IMR-90 (cell line): ENCODE measurements at regions not wholly inside any gene's neighbourhood (a gene's known extent, or its start where the extent isn't known, plus 50 kb on each side); places are given as distances from the start of the nearest gene placed in this dataset.
A peak's percentile ranks its signal among the peaks of the same experiment; 100 is the strongest.

ENCODE experiments used
- ATAC-seq: fragments of 200-7000 bp; cut with Tn5 transposase; 2 replicates; pipeline ENCODE4 v1.9.1; 2020; ENCODE audit warnings: low read depth, mild to moderate bottlenecking, moderate library complexity
- BruUV-seq: library from RNA; stranded (reverse); fragments of 400-500 nt; replicated peaks from 2 replicates; lab custom pipeline; 2021; lab: Mats Ljungman, UMichigan
- CTCF ChIA-PET: fragments of 300-600 bp; formaldehyde crosslinking; extraction: SDS; loops from one replicate; lab custom pipeline; 2021; ENCODE audit warnings: antibody characterized with exemption; lab: Yijun Ruan, JAX
- POLR2A ChIA-PET: fragments of 300-600 bp; sonication (Branson Sonifier 250); formaldehyde crosslinking; loops from one replicate; lab custom pipeline; 2022; ENCODE audit warnings: antibody characterized with exemption; ENCODE audit not compliant: unreplicated experiment; lab: Charles Lee
- DNase-seq: peaks from one replicate; pipeline ENCODE4 v3.0.0; 2013
- H2AFZ ChIP-seq: replicated peaks from 2 replicates; pipeline ENCODE3; 2013; ENCODE audit warnings: low read length, mild to moderate bottlenecking; ENCODE audit not compliant: poor library complexity
- H2AK5ac ChIP-seq: 2 replicates; pipeline ENCODE4 v1.6.1; 2013; ENCODE audit warnings: low read depth, low read length, inconsistent platforms
- H2AK9ac ChIP-seq: replicated peaks from 2 replicates; pipeline ENCODE3; 2013; ENCODE audit warnings: mild to moderate bottlenecking, low read depth, low read length, moderate library complexity; ENCODE audit not compliant: poor library complexity
- H2BK120ac ChIP-seq: 2 replicates; pipeline ENCODE4 v1.6.1; 2013; ENCODE audit warnings: low read depth, low read length, inconsistent platforms
- H2BK15ac ChIP-seq: 3 replicates; pipeline ENCODE4 v1.6.1; 2013; ENCODE audit warnings: low read depth, low read length, inconsistent platforms
- H2BK20ac ChIP-seq: 2 replicates; pipeline ENCODE4 v1.6.1; 2013; ENCODE audit warnings: low read depth, mild to moderate bottlenecking, inconsistent platforms, low read length, moderate library complexity
- H2BK5ac ChIP-seq: 2 replicates; pipeline ENCODE4 v1.6.1; 2013; ENCODE audit warnings: mild to moderate bottlenecking, low read depth, low read length, inconsistent platforms; ENCODE audit not compliant: poor library complexity, severe bottlenecking
- H3K14ac ChIP-seq: replicated peaks from 2 replicates; pipeline ENCODE4 v1.6.1; 2013; ENCODE audit warnings: low read depth, low read length, inconsistent platforms
- H3K18ac ChIP-seq: 2 replicates; pipeline ENCODE4 v1.6.1; 2013; ENCODE audit warnings: low read depth, low read length, control low read depth
- H3K23ac ChIP-seq: 2 replicates; pipeline ENCODE4 v1.6.1; 2013; ENCODE audit warnings: low read depth, low read length, inconsistent platforms
- H3K27ac ChIP-seq: 2 replicates; pipeline ENCODE4 v1.5.1; 2013; ENCODE audit warnings: mild to moderate bottlenecking, control low read depth, low read length; ENCODE audit not compliant: insufficient read depth
- H3K27me3 ChIP-seq: 2 replicates; pipeline ENCODE4 v1.6.1; 2013; ENCODE audit warnings: low read length; ENCODE audit not compliant: control insufficient read depth, insufficient read depth
- H3K36me3 ChIP-seq: 2 replicates; pipeline ENCODE4 v1.6.1; 2013; ENCODE audit warnings: low read length, mixed read lengths; ENCODE audit not compliant: control insufficient read depth, insufficient read depth
- H3K4ac ChIP-seq: 2 replicates; pipeline ENCODE4 v1.6.1; 2013; ENCODE audit warnings: low read depth, low read length, inconsistent platforms
- H3K4me1 ChIP-seq: 2 replicates; pipeline ENCODE4 v1.6.1; 2013; ENCODE audit warnings: low read length, mixed read lengths; ENCODE audit not compliant: control insufficient read depth, insufficient read depth
- H3K4me2 ChIP-seq: 2 replicates; pipeline ENCODE4 v1.6.1; 2013; ENCODE audit warnings: low read depth, mild to moderate bottlenecking, control low read depth, low read length, moderate library complexity
- H3K4me3 ChIP-seq: 2 replicates; pipeline ENCODE4 v1.5.1; 2013; ENCODE audit warnings: low read depth, mild to moderate bottlenecking, control low read depth, low read length, moderate library complexity; ENCODE audit not compliant: insufficient read depth
- H3K56ac ChIP-seq: 2 replicates; pipeline ENCODE4 v1.6.1; 2013; ENCODE audit warnings: low read length, inconsistent platforms; ENCODE audit not compliant: insufficient read depth; ENCODE audit errors: extremely low read depth
- H3K79me1 ChIP-seq, 2 experiments: 2 replicates each; pipeline ENCODE4 v1.6.1; 2013; ENCODE audit warnings: low read length in 2 of 2, inconsistent platforms in 1 of 2, low read depth in 1 of 2
- H3K9ac ChIP-seq: 2 replicates; pipeline ENCODE4 v1.6.1; 2013; ENCODE audit warnings: low read depth, low read length, control low read depth
- H3K9me1 ChIP-seq: 2 replicates; pipeline ENCODE4 v1.6.1; 2013; ENCODE audit warnings: low read length, inconsistent platforms; ENCODE audit not compliant: insufficient read depth
- H3K9me3 ChIP-seq: 2 replicates; pipeline ENCODE4 v1.6.1; 2013; ENCODE audit warnings: low read length; ENCODE audit not compliant: control insufficient read depth, insufficient read depth
- H4K20me1 ChIP-seq: 2 replicates; pipeline ENCODE4 v1.6.1; 2013; ENCODE audit warnings: low read length, inconsistent platforms; ENCODE audit not compliant: insufficient read depth
- H4K5ac ChIP-seq: 2 replicates; pipeline ENCODE4 v1.6.1; 2013; ENCODE audit warnings: mild to moderate bottlenecking, low read depth, low read length, control low read depth
- H4K8ac ChIP-seq, 2 experiments: 2 replicates each; pipeline ENCODE4 v1.6.1; 2013; ENCODE audit warnings: low read depth in 2 of 2, low read length in 2 of 2, control low read depth in 1 of 2, inconsistent platforms in 1 of 2
- H4K91ac ChIP-seq: 2 replicates; pipeline ENCODE4 v1.6.1; 2013; ENCODE audit warnings: low read depth, low read length, inconsistent platforms; ENCODE audit not compliant: insufficient read depth
- CHD1 ChIP-seq: IDR thresholded peaks from 2 replicates; pipeline ENCODE4 v1.6.1; 2012; ENCODE audit warnings: low read depth, low read length, improper control_type of control experiment
- FOS ChIP-seq: fragments of 150-350 bp; IDR thresholded peaks from 2 replicates; pipeline ENCODE4 v1.6.1; 2016; ENCODE audit warnings: low read depth, low read length
- SMC3 ChIP-seq: fragments of 150-350 bp; IDR thresholded peaks from 2 replicates; pipeline ENCODE4 v1.6.1; 2016; ENCODE audit warnings: low read depth, mild to moderate bottlenecking, antibody characterized with exemption, low read length, moderate library complexity
- WGBS, 2 experiments: methylation state at CpG; one replicate each; pipeline versions ENCODE4 v1.1.5 to v1.1.7; 2013; ENCODE audit warnings: missing lambda C conversion rate in 2 of 2; ENCODE audit not compliant: insufficient read length in 1 of 2; ENCODE audit errors: extremely low coverage in 2 of 2; 5-methylcytosine and 5-hydroxymethylcytosine counted together
- dilution Hi-C: fragments of 300-500 bp; cut with HindIII; formaldehyde crosslinking; loops from one replicate; pipeline ENCODE4 v1.14.3; 2018; ENCODE audit warnings: low sequenced_read_pairs; ENCODE audit not compliant: unreplicated experiment
- in situ Hi-C: fragments of 300-500 bp; cut with MboI; formaldehyde crosslinking; loops from 3 replicates; pipeline ENCODE4 v1.14.3; 2019; ENCODE audit warnings: low sequenced_read_pairs, inconsistent platforms, mixed read lengths
- intact Hi-C: fragments of 100-400 bp; cut with micrococcal nuclease; formaldehyde crosslinking; loops from 2 replicates; pipeline ENCODE4 v1.10.0; 2022

DNA sequence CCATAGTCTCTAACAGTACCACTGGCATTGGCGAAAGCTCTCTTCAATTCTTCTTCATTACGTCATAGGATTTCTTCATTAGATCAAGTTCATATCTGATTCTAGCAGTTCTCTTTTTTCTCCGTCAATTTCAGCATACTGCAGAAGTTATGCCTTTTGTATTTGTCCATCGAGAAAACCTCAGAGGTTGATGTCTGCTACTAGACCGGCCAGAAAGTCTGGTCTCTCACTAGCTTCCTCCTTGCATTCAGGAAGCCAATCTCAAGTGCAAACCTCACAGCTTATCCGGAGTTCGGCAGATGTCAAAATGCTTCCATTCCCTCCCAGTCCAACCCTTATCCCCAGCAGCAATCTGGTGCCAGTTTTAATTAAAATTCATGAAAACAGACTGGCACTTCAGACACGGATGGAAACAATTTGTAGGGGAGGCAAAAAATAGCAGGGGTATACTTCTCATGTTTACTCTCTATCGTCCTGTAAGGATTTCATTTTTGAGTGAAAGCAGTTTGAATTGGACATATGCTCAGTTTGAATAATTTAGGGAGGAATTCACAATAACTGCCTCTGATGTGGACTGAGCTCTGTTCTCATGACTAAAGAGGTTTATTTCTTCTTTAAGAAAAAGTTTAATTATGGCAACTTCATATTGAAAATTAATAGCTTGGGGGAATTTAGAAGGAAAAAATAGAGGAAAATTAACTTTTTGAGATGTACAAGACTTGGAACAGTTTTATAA lies 56.4 kb upstream of the TMC1 start:
- BruUV-seq: no TSS peak
- Histone ChIP-seq H2BK5ac (no peak overlapping the region), H2BK120ac (0 out of 2 replicates have a peak overlapping the region, but pooled peaks have one; percentile 66), H3K9me3 (no peaks in the 10 kb centered on the region), H2BK15ac (peak overlapping the region; percentile 70; the same call in 1 of the 3 replicates), H3K36me3 (no peaks in the 10 kb centered on the region), H3K23ac (no peak overlapping the region), H2AFZ (no peak overlapping the region), H4K91ac (no peak overlapping the region), H3K4me1 (peaks cover 7% of the 10 kb centered on the region; the same call in 1 of the 2 replicates), H3K79me1 (no peaks in the 10 kb centered on the region), H3K14ac (no peak overlapping the region), H3K18ac (peak overlapping the region; percentile 36; the same call in 1 of the 2 replicates), H3K4me2 (no peak overlapping the region), H4K5ac (no peak overlapping the region; the same call in 1 of the 2 replicates), H4K8ac (no peak overlapping the region), H3K4ac (peak overlapping the region; percentile 34; the same call in 1 of the 2 replicates), H4K20me1 (no peaks in the 10 kb centered on the region), H3K4me3 (no peak overlapping the region), H3K56ac (no peak overlapping the region), H3K9ac (no peak overlapping the region), H2AK5ac (no peak overlapping the region), H3K27ac (no peak overlapping the region), H2AK9ac (no peak overlapping the region), H3K27me3 (no peaks in the 10 kb centered on the region), H3K9me1 (no peaks in the 10 kb centered on the region), H2BK20ac (no peak overlapping the region)
- ChIA-PET CTCF (interaction anchor here (0.5 to 0.9 kb wide), 2 partner anchors 18 to 34 kb away, joined by 3 to 6 read pairs; no protein-coding TSS in a partner anchor), POLR2A (no interaction called here)
- DNase-seq (no peak), ATAC-seq (no peak)
- 94% methylated on average over 3 of the region's 9 CpGs; no CpG with 5 or more reads in 1 of the 2 experiments for WGBS, 2 experiments
- TF ChIP-seq FOS: no peak
- no peak for TF ChIP-seq SMC3
- TF ChIP-seq CHD1: no peak
- intact Hi-C loops (no loop called here), in situ Hi-C loops (no loop called here), dilution Hi-C loops (no loop called here)
